ENCODE measurements at regions not wholly inside any gene's neighbourhood (a gene's known extent, or its start where the extent isn't known, plus 50 kb on each side); places are given as distances from the start of the nearest gene placed in this dataset.

DNA sequence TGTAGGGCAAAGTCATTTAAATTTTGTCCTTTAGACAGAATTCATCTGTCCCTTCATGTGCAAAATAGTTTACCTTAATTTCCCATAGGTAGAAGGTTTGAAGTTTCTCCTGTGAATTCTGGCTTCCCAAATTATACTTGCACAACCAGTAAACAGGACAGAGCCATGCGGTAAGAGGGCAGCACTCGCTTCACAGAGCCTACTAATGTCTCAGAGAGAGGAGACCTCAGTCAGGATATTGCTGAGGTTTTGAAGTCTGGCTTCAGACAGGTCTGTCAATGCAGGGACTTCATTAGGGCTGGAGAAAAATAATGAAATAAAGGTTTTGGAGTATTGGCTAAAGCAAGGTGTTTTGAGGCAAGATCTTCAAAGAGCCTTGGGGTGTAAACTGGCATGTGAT is 91.4 kb downstream of the ANXA1 start:
- Mint-ChIP-seq H3K27ac (no peak overlapping the region), H3K4me3 (no peak overlapping the region), H3K36me3 (ENCODE audit: low read depth) (no peaks in the 10 kb centered on the region), H3K4me1 (ENCODE audit: low read depth) (no peaks in the 10 kb centered on the region), H3K27me3 (peaks cover 18% of the 10 kb centered on the region), H3K9me3 (no peaks in the 10 kb centered on the region)
- ATAC-seq (ENCODE audit: poor library complexity) (no peak), DNase-seq (no peak)
- no peaks in the 10 kb centered on the region for H3K4me1 ChIP-seq (ENCODE audit: insufficient read depth, low read length)
- no peaks in the 10 kb centered on the region for H3K36me3 ChIP-seq (ENCODE audit: insufficient read depth, low read length)
- ChIA-PET POLR2A (no interaction called here), CTCF (no interaction called here)
- intact Hi-C loops (cut with DNase I, micrococcal nuclease): no loop called here
- H3K27ac ChIP-seq (ENCODE audit: low read depth in 1 of 2, low read length in 2 of 2): no peak overlapping the region
- no peak overlapping the region for H3K4me3 ChIP-seq (ENCODE audit: low read length)
- H3K27me3 ChIP-seq (ENCODE audit: control insufficient read depth in 1 of 2, insufficient read depth in 2 of 2, low read length in 2 of 2): no peaks in the 10 kb centered on the region
- H3K9me3 ChIP-seq (ENCODE audit: control insufficient read depth in 1 of 2, insufficient read depth in 1 of 2, low read length in 2 of 2): no peaks in the 10 kb centered on the region
- no peak for TF ChIP-seq CTCF (IDR thresholded peaks at IDR 0.05)

GRCh38 chr9:73259086-73259696 is 107.5 kb downstream of the ANXA1 start:
- Mint-ChIP-seq H3K27ac (no peak overlapping the region), H3K9me3 (no peaks in the 10 kb centered on the region), H3K4me1 (ENCODE audit: low read depth) (no peaks in the 10 kb centered on the region), H3K36me3 (ENCODE audit: low read depth) (no peaks in the 10 kb centered on the region), H3K4me3 (no peak overlapping the region), H3K27me3 (peaks cover 4% of the 10 kb centered on the region)
- TF ChIP-seq CTCF (IDR thresholded peaks at IDR 0.05): no peak
- no peak overlapping the region for H3K4me3 ChIP-seq (ENCODE audit: low read length)
- H3K4me1 ChIP-seq (ENCODE audit: insufficient read depth, low read length): no peaks in the 10 kb centered on the region
- no peak overlapping the region for H3K27ac ChIP-seq (ENCODE audit: low read depth in 1 of 2, low read length in 2 of 2)
- POLR2A ChIA-PET: no interaction called here
- CTCF ChIA-PET: no interaction called here
- DNase-seq (no peak), ATAC-seq (ENCODE audit: poor library complexity) (no peak)
- H3K9me3 ChIP-seq (ENCODE audit: control insufficient read depth in 1 of 2, insufficient read depth in 1 of 2, low read length in 2 of 2): peaks cover 0 to 4% of the 10 kb centered on the region in 2 experiments
- H3K36me3 ChIP-seq (ENCODE audit: insufficient read depth, low read length): no peaks in the 10 kb centered on the region
- intact Hi-C loops (cut with DNase I, micrococcal nuclease): no loop called here
- H3K27me3 ChIP-seq (ENCODE audit: control insufficient read depth in 1 of 2, insufficient read depth in 2 of 2, low read length in 2 of 2): no peaks in the 10 kb centered on the region

- Mint-ChIP-seq H3K9me3 (no peaks in the 10 kb centered on the region), H3K36me3 (ENCODE audit: low read depth) (no peaks in the 10 kb centered on the region), H3K4me1 (ENCODE audit: low read depth) (no peaks in the 10 kb centered on the region), H3K4me3 (no peak overlapping the region), H3K27me3 (peaks cover 4% of the 10 kb centered on the region), H3K27ac (no peak overlapping the region)
- ChIA-PET CTCF (no interaction called here), POLR2A (no interaction called here)
- intact Hi-C loops (cut with DNase I, micrococcal nuclease): no loop called here
- no peaks in the 10 kb centered on the region for H3K27me3 ChIP-seq (ENCODE audit: control insufficient read depth in 1 of 2, insufficient read depth in 2 of 2, low read length in 2 of 2)
- DNase-seq (no peak), ATAC-seq (ENCODE audit: poor library complexity) (no peak)
- H3K27ac ChIP-seq (ENCODE audit: low read depth in 1 of 2, low read length in 2 of 2): no peak overlapping the region
- no peak for TF ChIP-seq CTCF (IDR thresholded peaks at IDR 0.05)
- H3K4me3 ChIP-seq (ENCODE audit: low read length): no peak overlapping the region
- H3K36me3 ChIP-seq (ENCODE audit: insufficient read depth, low read length): no peaks in the 10 kb centered on the region
- peaks cover 0 to 4% of the 10 kb centered on the region in 2 experiments for H3K9me3 ChIP-seq (ENCODE audit: control insufficient read depth in 1 of 2, insufficient read depth in 1 of 2, low read length in 2 of 2)
- H3K4me1 ChIP-seq (ENCODE audit: insufficient read depth, low read length): no peaks in the 10 kb centered on the region
Measured at GRCh38 chr9:73260506-73260905, 108.8 kb downstream of the ANXA1 start.

All from CD4-positive, alpha-beta T cell (primary cell).